ENCODE measurements at regions not wholly inside any gene's neighbourhood (a gene's known extent, or its start where the extent isn't known, plus 50 kb on each side); places are given as distances from the start of the nearest gene placed in this dataset.
A peak's percentile ranks its signal among the peaks of the same experiment; 100 is the strongest.

GRCh38 chr13:22162889-22163288 is 492.0 kb downstream of the FGF9 start:
- H3K9me3 ChIP-seq, result no peaks in the 10 kb centered on the region
- no peak overlapping the region for H3K27ac ChIP-seq
- peak; percentile 37 for FAIRE-seq
- WGBS, 2 donors, result 68 to 88% methylated on average over 1 of the region's 1 CpG
- no peak for DNase-seq
- ATAC-seq, result no peak
- no peaks in the 10 kb centered on the region for H3K4me1 ChIP-seq
- no peak for TF ChIP-seq CTCF (IDR thresholded peaks at IDR 0.05)
- intact Hi-C loops (cut with DNase I), result no loop called here
- no peaks in the 10 kb centered on the region for H3K36me3 ChIP-seq
- no peak overlapping the region for H3K4me3 ChIP-seq
- H3K27me3 ChIP-seq, result no peaks in the 10 kb centered on the region

DNA sequence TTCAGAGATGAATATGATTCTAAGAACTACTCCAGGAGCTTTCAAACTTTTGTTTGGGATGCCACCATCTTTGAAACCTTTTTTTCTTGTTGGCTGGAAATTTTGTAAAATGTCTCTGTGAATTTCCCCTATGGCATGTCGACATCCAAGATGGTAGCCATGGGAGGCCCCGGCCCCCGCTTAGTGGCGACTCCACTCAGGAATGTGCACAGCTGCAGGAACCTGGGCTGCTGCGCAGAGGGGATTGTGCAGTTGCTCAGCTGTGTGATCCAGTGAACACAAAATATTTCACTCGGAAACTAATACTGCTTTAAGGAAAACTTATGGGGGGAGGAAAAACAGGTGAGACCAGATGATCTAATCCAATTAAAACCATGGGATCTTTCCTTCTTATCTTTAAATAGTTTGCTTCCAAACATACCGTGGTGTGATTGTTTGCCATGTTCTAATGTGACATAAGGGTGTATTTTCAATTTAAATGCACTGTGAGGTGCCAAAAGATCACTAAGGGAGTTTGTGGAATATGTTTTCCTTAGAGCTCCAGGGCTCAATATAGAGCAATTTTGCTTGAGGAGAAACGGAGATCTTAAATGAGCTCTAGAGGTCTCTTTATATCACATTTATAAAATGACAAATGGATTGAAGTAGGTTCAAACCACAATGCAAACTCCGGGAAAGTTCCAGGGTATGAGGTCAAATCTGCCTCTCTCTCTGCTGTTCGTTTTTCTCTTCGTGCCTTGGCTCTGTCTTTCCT is 497.7 kb downstream of the FGF9 start:
- intact Hi-C loops (cut with DNase I), result no loop called here
- H3K4me1 ChIP-seq, result no peaks in the 10 kb centered on the region
- ATAC-seq (no peak), FAIRE-seq (no peak), DNase-seq (no peak)
- 66% methylated on average over 11 of the region's 11 CpGs for WGBS, 2 donors
- no peaks in the 10 kb centered on the region for H3K36me3 ChIP-seq
- no peak overlapping the region for H3K4me3 ChIP-seq
- TF ChIP-seq CTCF (IDR thresholded peaks at IDR 0.05), result no peak
- no peak overlapping the region for H3K27ac ChIP-seq
- no peaks in the 10 kb centered on the region for H3K27me3 ChIP-seq
- no peaks in the 10 kb centered on the region for H3K9me3 ChIP-seq

DNA sequence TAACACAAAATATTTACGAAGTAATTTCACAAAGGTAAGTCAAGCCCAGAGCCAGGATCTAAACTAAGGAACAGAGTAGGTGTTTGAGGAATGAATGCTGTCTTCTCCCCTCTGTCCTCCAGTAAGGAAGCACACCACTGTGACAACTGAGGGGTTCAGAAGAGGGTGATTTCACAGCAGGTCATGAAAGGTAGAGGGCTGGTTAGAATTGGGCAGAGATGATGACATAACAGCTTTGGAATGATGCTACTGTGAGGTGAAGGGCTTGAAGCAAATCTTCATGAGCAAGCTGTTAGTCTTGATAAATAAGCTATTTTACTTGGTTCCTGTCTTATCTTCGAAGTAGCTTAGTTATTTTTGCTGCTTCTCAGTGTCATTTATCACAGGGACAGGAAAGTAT is 498.6 kb downstream of the FGF9 start:
- intact Hi-C loops (cut with DNase I), result no loop called here

DNA sequence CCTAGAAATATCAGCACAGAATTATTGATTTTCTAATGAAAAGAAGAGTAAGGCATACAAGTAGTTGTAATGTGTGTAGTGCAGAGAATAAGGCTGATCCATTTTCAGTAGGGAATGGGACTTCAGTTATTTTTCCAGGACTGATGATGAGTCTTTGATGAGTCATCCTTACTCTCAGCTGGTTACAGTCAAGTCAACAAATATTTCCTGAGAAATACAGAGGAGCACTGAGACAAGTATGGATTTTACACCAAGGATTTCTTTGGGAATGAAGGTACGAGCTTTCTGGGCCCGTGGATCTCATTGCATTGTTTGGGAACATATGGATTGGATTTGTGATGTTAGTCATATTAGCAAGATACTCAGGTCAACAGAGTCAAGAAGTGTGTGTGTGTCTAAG is 502.7 kb downstream of the FGF9 start:
- Histone ChIP-seq H3K9me3 (no peaks in the 10 kb centered on the region), H3K27me3 (no peaks in the 10 kb centered on the region), H3K36me3 (no peaks in the 10 kb centered on the region), H3K4me3 (no peak overlapping the region), H3K27ac (no peak overlapping the region), H3K4me1 (no peaks in the 10 kb centered on the region)
- ATAC-seq (peak in 2 of 4 donors; percentile 25), FAIRE-seq (no peak), DNase-seq (no peak)
- intact Hi-C loops (cut with DNase I), result no loop called here
- 64 to 73% methylated on average over 2 of the region's 2 CpGs for WGBS, 2 donors
- no peak for TF ChIP-seq CTCF (IDR thresholded peaks at IDR 0.05)

More for the DNA sequence above, 498.6 kb downstream of the FGF9 start:
- no peak for TF ChIP-seq CTCF (IDR thresholded peaks at IDR 0.05)
- no peak for ATAC-seq
- no peak overlapping the region for H3K4me3 ChIP-seq
- no peaks in the 10 kb centered on the region for H3K36me3 ChIP-seq
- DNase-seq, result no peak
- no peaks in the 10 kb centered on the region for H3K4me1 ChIP-seq
- no peaks in the 10 kb centered on the region for H3K27me3 ChIP-seq
- H3K27ac ChIP-seq, result no peak overlapping the region
- FAIRE-seq, result no peak
- 45 to 51% methylated on average over 2 of the region's 2 CpGs for WGBS, 2 donors
- no peaks in the 10 kb centered on the region for H3K9me3 ChIP-seq

DNA sequence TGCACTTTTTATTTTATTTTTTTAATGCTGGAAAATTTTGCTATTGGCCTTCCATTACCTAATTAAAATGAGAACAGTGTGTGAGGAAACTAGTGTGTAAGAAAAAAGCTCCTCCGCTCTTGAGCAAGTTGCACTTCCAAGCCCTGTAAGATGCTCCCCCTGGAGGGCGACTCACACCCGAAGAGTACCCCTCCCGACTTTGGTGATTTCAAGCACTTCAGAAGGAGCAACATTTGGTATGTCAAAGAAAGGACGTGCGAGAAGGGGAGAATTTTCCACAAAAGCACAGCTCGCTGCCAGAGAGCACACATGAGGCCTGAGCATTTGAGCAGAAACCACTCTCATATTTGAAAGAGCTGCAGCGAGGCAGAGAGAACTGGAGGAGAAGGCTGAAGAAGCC is 504.4 kb downstream of the FGF9 start:
- no peak for DNase-seq
- FAIRE-seq, result no peak
- intact Hi-C loops (cut with DNase I), result no loop called here
- Histone ChIP-seq H3K4me3 (no peak overlapping the region), H3K9me3 (no peaks in the 10 kb centered on the region), H3K4me1 (no peaks in the 10 kb centered on the region), H3K27ac (no peak overlapping the region), H3K27me3 (no peaks in the 10 kb centered on the region), H3K36me3 (no peaks in the 10 kb centered on the region)
- WGBS, 2 donors, result 80 to 81% methylated on average over 8 of the region's 8 CpGs
- no peak for TF ChIP-seq CTCF (IDR thresholded peaks at IDR 0.05)
- no peak for ATAC-seq
